NCI-H2029 (cell line): ENCODE measurements at regions not wholly inside any gene's neighbourhood (a gene's known extent, or its start where the extent isn't known, plus 50 kb on each side); places are given as distances from the start of the nearest gene placed in this dataset.

Source experiments
- DNase-seq: peaks from one replicate; lab custom pipeline; 2025; lab: John Stamatoyannopoulos, UW

DNA sequence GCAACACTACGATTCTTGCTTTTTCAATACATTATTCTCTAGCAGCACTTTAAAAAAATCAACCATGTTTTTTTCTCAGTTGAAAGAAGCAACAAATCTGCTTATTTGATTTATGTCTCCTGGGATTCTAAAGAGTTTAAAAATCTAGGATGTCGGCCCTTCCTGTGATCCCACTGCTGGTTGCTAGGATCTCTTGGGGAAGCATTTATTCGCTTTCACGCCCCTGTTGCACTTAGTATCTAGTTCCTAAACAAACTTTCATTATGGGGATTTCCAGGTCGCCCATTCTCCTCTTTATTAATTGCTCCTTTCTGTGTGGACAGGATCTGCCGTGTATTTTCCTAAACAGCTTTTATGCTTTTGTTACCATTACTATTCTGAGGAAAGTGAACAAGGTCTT lies 313.5 kb downstream of the AGTPBP1 start:
- DNase-seq, result no peak

DNA sequence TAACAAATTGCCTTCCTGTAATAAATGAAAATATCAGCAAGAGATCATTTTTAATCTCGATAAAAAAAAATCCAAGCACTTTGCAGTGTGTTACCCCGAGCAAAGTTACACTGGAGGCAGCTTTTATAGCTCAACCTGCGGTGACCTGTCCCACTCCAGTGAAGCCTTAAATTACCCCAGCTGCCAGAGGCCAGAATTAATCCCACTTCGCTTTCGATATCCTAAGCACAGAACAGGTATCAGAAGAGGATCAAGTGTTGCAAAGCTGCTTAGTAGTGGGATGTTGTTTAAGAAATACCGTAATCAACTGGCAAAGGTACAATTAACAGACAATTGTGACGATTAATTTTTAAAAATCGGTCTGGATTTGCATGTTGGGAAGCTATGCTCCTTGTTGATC lies 314.0 kb downstream of the AGTPBP1 start:
- DNase-seq, result no peak

DNA sequence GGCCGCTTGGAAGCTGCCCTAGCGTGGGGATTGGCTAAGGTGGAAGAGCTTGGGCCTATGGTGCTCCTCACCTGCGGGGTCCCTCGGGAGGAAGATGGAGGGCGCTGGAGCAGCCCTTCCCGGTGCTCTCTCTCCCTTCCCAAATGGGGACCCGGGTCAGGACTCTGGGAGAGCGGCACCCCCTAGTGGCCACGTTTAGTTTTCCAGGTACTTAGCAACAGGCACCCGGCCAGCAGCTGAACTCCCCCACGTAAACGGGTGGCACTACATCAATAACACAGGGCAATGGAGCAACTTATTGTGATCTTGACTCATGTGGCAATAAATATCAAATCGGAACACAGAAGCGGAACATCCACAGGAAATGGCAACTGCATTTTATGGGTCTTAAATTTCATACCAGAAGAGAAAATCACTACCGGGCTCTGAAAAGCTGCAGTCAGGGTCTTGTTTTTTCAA lies 316.6 kb downstream of the AGTPBP1 start:
- DNase-seq, result peak; percentile 11

DNA sequence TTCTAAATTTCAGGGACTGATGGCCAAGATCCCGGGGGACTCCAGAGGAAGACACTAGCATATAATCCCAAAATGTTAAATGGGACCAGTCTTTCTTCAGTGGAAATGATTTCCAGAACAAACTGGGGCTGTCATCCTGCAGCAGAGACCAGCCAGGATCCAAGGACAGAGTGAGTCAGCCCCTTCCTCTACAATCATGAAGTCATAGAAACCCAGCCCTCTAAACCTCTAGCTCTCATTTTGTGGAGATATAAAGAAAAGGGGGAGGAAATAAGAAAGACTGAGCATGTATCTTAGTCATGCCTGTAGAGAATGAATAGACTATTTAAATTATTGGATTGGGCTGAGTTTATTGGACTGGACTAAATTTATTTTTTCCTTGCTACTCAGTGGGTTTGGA lies 318.3 kb downstream of the AGTPBP1 start:
- no peak for DNase-seq

DNA sequence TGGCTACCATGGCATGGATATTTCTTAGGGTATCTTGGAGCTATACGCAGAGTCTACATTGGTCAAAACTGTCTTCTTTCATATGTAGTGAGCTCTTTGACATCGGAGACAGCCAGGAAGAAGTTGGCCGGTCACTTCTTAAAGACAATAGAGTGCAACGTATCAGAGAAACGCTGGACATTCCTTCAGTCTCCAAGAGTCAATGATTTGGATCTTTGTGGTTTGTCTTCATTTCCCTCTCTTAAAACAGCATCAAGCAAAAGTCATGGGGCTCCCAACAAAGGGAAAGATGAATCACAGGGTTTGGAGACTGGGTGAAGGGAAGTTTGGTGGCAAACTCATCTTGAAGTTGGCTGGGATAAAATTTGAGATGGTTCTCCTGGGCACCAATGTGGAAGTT lies 320.1 kb downstream of the AGTPBP1 start:
- no peak for DNase-seq

DNA sequence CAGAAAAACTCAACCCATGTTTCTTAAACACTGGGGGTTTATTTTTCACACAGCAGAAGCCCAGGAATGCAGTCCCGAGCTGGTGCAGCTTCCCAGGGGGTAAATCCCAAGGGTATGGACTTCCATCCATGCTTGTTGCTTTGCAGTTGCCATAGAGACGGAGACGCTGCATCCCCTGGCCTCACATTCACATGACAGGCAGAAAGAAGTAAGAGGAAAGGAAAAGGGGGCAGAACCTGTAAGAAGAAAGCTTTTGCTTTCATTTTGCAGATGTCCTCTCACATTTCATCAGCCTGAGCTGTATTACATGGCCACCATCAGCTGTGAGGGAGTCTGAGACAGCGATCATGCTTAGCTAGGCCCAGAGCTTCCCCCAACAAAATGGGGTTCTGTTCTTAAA lies 321.0 kb downstream of the AGTPBP1 start:
- DNase-seq, result no peak

DNA sequence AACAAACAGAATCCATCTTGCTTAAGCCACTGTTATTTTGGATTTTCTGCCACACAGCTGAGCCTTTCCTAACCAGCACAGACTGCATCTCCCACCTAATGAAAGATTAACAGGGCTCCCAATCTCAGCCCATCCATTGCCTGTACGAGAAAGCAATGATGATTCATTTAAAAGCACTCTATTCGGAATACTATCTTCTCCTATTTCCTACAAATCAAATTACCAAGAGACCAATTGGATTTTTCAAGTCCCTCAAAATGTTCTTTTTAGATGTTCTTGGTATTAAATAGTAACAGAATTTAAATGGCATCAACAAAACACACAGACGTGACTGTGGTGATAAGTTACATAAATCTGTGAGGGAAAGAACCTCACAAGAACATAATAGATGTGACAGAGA lies 324.1 kb downstream of the AGTPBP1 start:
- DNase-seq, result no peak

DNA sequence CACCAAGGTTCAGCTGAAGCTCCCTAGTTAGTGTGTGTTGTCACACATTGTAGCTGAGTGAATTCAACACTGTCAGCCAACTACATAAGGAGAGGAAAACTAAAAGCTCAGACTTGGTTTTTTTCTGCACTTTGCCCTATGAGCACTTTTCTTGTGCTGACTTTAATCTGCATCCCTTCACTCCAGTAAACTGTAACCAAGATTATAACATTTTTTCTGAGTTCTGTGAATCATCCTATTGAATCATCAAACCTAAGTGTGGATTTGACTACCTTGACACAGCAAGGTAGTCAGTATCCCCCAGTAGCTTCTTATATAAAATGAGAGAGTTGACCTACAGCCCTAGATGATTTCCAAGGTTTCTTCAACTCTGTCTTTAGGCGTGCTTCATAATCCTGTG lies 325.0 kb downstream of the AGTPBP1 start:
- DNase-seq, result no peak

DNA sequence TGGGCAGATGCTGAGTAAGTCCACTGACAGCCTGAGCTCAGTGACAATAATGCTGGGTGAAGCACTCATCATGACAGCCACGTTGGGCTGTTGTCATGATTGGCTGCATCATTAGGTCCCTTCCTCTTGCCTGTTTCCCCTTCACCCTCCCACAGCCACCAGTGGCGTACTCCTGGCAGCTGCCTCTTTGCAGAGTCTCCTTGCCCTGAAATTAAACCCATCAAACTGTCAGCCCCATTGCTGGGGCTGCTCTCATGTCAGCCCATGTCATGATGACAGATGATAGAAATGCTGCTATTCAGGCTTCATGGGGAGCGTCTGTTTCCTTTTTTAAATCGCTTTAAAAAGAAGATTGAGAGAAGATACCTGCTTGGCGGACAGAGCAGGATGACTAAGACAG lies 327.4 kb downstream of the AGTPBP1 start:
- DNase-seq, result no peak

DNA sequence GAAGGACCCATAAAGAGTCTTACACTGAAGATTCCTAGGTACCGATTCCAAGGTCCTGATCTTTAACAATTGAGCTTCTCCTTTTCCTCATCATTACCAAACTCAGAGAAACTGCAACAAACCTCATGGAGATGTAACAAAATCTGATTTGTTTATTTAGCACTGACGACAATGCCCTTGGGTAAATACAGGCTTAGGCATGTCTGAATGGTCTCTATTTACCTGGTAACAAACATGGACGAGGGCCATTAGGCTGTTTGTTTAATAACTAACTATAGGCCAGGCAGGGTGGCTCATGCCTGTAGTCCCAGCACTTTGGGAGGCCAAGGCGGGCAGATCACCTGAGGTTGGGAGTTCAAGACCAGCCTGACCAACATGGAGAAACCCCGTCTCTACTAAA lies 333.3 kb downstream of the AGTPBP1 start:
- DNase-seq, result peak; percentile 74

DNA sequence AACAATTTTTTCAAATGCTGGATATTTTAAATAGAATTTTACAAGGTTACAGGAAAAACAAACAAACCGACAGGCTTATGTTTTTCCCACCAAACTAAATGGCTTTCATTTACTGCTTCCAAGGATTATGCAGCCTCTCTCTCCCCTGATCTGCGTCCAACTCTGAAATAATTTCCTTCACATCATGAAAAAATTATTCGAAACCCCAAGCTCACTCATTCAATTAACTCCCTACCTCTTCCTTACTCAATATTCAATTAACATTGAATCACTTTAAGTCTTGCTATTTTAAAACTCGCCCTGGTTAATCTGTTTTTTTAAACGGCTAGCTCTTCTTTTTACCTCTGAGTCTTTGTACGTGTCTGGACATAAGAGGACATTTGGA lies 336.2 kb downstream of the AGTPBP1 start:
- DNase-seq, result no peak

DNA sequence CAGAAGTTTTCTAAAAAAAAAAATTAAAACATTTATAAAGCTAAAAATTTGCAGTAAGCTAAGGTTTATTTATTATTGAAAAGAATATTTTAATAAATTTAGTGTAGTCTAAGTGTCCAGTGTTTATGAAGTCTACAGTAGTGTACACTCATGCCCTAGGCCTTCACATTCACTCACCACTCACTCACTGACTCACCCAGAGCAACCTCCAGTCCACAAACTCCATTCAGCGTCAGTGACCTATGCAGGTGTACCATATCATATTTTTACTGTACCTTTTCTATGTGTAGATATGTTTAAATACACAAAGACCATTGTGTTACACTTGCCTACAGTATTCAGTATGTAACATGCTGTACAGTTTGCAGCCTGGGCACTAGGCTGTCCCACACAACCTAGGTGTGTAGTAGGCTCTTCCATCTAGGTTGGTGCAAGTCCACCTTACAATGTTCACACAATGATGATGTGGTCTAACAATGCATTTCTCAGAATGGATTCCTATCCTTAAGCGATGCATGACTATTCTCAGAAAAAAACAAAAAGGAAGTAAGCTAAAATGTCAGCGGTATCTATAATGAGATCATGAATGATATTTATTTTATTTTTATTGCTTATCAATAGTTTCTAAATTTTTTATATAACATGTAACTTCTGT lies 336.7 kb downstream of the AGTPBP1 start:
- DNase-seq, result no peak

DNA sequence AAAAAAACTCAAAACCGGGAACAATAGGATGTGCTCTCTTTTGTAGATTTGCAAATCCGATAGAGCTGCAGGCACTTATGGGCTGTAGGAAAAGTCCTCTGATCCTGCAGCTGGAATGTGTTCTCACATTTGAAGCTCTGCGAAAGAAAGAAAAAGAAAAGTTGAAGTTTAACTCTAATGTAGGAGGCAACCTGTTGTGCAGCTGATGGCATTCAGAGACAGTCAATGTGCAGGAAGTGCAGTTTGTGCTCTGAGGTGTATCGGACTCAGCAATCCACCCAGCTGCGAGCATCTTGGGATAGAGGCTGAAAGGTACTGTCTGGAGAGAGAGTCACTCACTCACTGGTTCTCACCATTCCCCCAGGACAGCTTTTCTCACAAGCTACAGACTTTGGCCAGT lies 339.2 kb downstream of the AGTPBP1 start:
- DNase-seq, result no peak

DNA sequence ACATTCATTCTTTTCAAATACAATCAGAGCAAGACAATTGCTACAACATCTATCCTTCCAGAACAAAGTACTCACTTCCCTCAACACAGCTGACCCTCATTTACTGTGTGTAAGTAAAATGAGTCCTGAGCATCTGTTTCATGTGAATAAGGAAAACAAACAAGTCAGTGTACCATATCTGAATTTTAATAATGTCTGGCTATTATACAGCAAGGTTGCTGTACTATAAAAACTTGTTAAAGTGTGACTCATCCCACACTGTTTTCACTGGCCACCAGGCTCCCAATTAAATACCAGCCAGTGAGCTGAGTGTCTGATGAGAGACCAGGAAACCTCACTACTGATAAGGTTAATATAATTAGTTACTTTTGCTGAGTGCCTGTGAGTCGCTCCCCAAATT lies 339.8 kb downstream of the AGTPBP1 start:
- no peak for DNase-seq

DNA sequence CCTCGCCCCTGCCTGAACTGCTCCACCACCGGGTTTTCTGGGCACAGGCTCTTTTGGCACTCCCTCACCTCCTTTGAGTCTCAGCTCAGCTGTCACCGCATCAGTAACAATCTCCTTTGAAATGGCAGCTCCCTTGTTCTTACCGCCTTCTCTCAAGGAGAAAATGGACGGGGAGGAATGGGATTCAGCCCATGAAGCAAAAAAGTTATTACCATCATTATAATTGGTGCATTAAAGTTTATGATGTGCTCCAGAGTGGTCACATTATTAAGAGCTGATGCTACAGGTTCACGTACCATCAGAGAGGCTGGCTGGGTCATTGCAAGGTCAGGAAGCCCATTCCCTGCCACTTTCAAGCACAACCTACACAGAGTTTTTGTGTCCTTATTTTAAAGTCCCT lies 344.7 kb downstream of the AGTPBP1 start:
- no peak for DNase-seq

DNA sequence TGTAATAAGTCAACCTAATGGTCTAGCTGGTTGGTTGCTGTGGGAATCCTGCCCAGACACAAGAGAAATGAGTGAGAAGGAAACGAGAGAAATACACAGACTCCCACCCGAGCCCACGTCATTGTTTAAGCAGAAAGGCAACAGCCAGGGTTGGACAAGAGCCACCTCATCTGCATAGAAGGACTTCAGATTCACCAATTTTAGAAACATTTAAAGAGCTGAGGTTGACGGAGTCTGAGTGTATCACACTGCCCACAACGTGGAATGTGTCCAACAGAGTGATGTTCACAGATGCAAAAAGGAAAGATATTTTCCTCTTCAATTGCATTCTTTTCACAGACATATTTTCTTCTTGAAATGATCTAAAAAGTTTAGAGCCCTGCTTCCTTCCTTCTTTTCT lies 349.5 kb downstream of the AGTPBP1 start:
- peak; percentile 6 for DNase-seq

DNA sequence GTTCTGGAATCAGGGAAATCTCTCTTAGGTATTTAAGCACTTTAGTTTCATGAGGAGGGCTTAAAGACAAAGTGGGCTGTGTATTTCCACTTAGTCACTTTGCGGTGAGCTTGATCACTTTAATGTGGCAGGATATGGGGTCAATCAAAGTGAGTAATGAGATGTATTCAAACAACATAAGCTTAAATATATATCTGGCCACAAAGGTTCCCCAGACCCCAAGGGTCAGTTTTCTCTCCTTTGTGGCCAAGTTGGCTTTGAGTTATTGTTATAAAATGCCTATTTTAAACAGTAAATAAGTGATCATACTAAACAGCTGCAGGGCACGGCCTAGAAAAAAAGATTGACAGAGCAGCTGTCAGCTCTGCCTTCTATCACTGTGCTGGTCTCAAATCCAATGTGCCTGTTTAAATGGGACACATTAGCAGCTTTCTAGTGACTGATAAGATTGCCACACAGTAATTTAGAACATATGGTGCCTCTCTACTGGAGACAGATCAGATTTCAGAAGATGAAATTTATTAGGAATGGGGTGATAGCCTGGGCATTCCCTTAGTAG lies 363.9 kb downstream of the AGTPBP1 start:
- DNase-seq, result no peak

DNA sequence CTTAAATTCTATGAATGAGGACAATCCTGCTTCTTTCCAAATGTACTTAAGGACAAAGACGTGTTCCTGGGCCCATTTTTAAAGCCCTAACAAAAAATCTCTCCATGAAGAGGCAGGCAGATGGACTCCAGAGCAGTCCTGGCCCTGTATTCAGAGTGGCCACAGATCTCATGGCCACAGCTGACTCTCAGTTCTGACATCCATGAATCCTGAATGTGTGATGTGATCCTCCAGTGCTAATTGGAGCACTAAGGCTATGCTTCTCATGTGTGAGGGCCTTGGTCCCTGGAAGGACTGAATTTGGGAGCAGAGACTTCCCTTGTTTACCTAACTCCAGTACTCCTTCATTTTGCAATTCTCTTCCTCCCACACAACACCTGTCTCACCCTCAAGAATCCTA lies 373.0 kb downstream of the AGTPBP1 start:
- no peak for DNase-seq

DNA sequence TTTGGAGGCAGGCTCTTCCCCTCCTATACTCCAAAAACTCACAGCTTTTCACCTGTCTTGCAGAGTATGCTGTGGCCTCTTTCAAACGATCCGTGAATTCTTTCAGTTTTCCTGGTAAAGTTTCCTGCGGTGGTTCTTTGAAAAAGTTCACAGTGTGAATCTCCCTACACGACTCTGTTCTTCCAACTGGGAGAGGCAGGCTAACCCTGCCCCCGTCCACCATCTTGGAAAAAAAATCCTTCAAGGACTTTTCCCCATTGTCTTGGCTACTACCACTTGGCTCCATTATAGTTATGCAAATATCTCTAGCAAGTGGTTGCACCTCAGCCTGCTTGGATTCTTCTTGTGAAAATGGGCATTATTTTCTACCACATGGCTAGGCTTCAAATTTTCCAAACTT lies 382.6 kb downstream of the AGTPBP1 start:
- no peak for DNase-seq

DNA sequence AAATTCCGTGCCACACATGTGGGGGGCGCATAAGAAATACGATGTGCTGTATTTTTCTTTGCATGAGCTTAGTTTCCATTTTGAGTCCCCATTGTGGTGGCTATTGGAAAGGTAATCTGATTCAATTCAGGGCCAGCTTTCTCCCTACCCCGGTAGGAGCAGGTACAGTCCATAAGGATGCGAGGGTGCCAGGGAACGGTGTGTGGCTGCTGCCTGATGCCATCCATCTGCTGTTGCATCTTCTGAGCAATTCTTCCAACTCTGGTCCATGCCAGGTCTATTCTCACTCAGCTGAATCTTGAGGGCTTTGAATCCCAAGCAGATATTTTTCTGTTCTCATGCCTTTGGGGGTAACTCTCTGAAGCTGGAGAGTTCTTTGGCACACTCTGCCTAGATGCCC lies 392.7 kb downstream of the AGTPBP1 start:
- no peak for DNase-seq

DNA sequence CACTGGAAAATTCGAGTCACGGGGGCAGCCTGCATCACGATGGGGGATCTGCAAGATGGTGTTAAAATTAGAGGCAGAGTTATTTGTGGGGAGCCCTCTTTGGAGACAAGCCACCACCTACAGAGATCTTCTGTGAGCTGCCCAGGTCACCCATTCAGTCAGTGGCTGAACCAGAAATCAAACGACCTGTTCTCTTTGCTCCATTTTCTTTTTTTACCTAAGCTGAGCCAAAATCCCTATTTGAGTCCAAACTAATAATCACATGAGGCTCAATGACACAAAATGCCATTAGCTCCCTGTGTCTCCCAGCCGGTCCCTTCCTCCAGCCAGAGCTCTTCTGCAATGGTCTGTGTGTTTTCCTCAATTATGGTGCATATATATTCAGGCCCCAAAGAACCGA lies 394.2 kb downstream of the AGTPBP1 start:
- no peak for DNase-seq

DNA sequence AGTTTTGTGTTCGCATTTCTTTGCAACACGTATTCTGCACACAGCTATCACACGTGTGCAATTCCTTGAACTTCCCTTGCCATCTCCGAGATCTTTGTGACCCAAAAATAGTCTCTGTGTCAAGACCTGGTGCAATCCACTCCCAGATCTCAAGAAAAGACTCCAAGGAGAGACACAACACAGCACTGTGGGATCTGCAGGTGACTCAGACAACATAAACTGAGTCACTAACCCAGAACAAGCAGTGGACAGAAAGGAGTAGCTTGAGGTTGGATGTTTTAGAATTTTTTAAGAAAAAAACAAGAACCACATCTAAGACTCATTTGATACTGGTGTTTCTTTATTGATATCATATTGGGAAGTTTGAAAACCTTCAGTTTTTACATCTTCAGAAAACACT lies 396.9 kb downstream of the AGTPBP1 start:
- no peak for DNase-seq

DNA sequence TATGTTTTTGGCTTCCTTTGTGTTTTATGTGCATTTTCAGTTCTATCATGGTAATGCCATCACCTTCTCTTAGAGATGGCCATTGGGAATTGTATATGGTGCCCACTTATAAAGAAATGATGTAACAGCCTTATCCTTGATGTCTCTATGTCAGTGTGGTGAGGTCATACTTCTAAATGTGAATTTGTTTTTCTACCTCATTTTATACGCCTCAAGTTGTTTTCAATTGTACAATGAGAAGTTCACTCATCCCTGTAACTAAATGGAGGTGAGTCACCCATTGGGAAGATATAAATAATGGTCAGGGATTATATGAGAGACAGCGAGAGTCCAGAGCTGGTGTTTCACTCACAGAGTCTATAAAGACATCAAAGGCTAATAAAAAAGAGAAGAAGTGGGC lies 402.4 kb downstream of the AGTPBP1 start:
- no peak for DNase-seq

DNA sequence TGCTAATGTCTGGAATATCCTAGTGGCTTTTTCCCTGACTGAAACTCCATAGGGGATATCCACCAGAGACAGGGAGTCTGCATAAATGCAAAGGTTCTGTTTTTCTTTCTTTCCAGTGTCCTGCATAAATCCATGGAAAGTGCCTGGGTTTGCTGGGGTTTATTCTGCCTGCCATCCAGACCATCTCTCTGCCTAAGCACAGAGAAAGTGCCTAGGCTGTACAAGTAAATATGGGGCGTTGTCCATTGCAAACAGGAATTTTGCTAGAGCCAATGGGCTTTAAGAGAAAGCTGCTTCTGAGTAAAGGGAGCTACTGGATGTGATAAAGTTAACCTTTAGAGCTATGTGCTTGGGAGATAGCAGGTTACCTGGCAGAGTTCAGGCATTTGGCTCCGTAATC lies 407.5 kb downstream of the AGTPBP1 start:
- no peak for DNase-seq
